ENCODE measurements at regions not wholly inside any gene's neighbourhood (a gene's known extent, or its start where the extent isn't known, plus 50 kb on each side); places are given as distances from the start of the nearest gene placed in this dataset.
"Not testable (repeated sequence)": the region's sequence is repeated elsewhere in the genome, so short reads cannot be mapped to it uniquely, and the experiment has no call there.

- not testable (repeated sequence) for DNase-seq
Observed at GRCh38 chr14:105741707-105742530, 215.5 kb downstream of the TMEM121 start.

GRCh38 chr14:105742531-105742848 lies 216.1 kb downstream of the TMEM121 start:
- no peak for DNase-seq

GRCh38 chr14:105742904-105743701 lies 216.7 kb downstream of the TMEM121 start:
- not testable (repeated sequence) for DNase-seq

- DNase-seq, result not testable (repeated sequence)
Observed at GRCh38 chr14:105744213-105744787, 217.9 kb downstream of the TMEM121 start.

GRCh38 chr14:105745433-105746123 lies 219.2 kb downstream of the TMEM121 start:
- DNase-seq, result no peak

GRCh38 chr14:105746124-105746514 lies 219.7 kb downstream of the TMEM121 start:
- no peak for DNase-seq

- not testable (repeated sequence) for DNase-seq
Observed at GRCh38 chr14:105746800-105747502, 220.6 kb downstream of the TMEM121 start.

GRCh38 chr14:105747503-105748203 lies 221.3 kb downstream of the TMEM121 start:
- not testable (repeated sequence) for DNase-seq

GRCh38 chr14:105748204-105748578 lies 221.8 kb downstream of the TMEM121 start:
- DNase-seq, result no peak

GRCh38 chr14:105748710-105749109 lies 222.3 kb downstream of the TMEM121 start:
- not testable (repeated sequence) for DNase-seq

- not testable (repeated sequence) for DNase-seq
Observed at GRCh38 chr14:105749870-105750541, 223.6 kb downstream of the TMEM121 start.

GRCh38 chr14:105751291-105751751 lies 224.9 kb downstream of the TMEM121 start:
- DNase-seq, result not testable (repeated sequence)

GRCh38 chr14:105752420-105752819 lies 226.0 kb downstream of the TMEM121 start:
- not testable (repeated sequence) for DNase-seq

GRCh38 chr14:105760691-105761344 lies 234.4 kb downstream of the TMEM121 start:
- DNase-seq, result no peak

- DNase-seq, result not testable (repeated sequence)
Observed at GRCh38 chr14:105761345-105761740, 235.0 kb downstream of the TMEM121 start.

- DNase-seq, result no peak
Observed at GRCh38 chr14:105761842-105762241, 235.5 kb downstream of the TMEM121 start.

GRCh38 chr14:105762262-105762661 lies 235.9 kb downstream of the TMEM121 start:
- not testable (repeated sequence) for DNase-seq

- DNase-seq, result not testable (repeated sequence)
Observed at GRCh38 chr14:105764254-105764901, 238.0 kb downstream of the TMEM121 start.

- DNase-seq, result not testable (repeated sequence)
Observed at GRCh38 chr14:105765072-105765825, 238.9 kb downstream of the TMEM121 start.

Measured in NCI-H774 (cell line).